ENCODE measurements at regions not wholly inside any gene's neighbourhood (a gene's known extent, or its start where the extent isn't known, plus 50 kb on each side); places are given as distances from the start of the nearest gene placed in this dataset.

- no peak for DNase-seq (ENCODE audit: low spot score)
These were observed 156.6 kb downstream of the TLR4 start for GRCh38 chr9:117860849-117861248.

GRCh38 chr9:117864385-117865057 is 160.3 kb downstream of the TLR4 start:
- DNase-seq (ENCODE audit: low spot score) = no peak

- DNase-seq (ENCODE audit: low spot score) = no peak
These were observed 164.4 kb downstream of the TLR4 start for GRCh38 chr9:117868594-117868993.

GRCh38 chr9:117869287-117869686 is 165.1 kb downstream of the TLR4 start:
- DNase-seq (ENCODE audit: low spot score) = no peak

GRCh38 chr9:117869712-117870111 is 165.5 kb downstream of the TLR4 start:
- no peak for DNase-seq (ENCODE audit: low spot score)

- DNase-seq (ENCODE audit: low spot score) = no peak
These were observed 169.5 kb downstream of the TLR4 start for GRCh38 chr9:117873664-117874063.

GRCh38 chr9:117875886-117876285 is 171.7 kb downstream of the TLR4 start:
- DNase-seq (ENCODE audit: low spot score) = no peak

GRCh38 chr9:117882171-117882570 is 178.0 kb downstream of the TLR4 start:
- no peak for DNase-seq (ENCODE audit: low spot score)

- no peak for DNase-seq (ENCODE audit: low spot score)
These were observed 182.4 kb downstream of the TLR4 start for GRCh38 chr9:117886616-117887015.

GRCh38 chr9:117887383-117887782 is 183.2 kb downstream of the TLR4 start:
- DNase-seq (ENCODE audit: low spot score) = no peak

GRCh38 chr9:117887941-117888340 is 183.7 kb downstream of the TLR4 start:
- no peak for DNase-seq (ENCODE audit: low spot score)

- DNase-seq (ENCODE audit: low spot score) = no peak
These were observed 199.2 kb downstream of the TLR4 start for GRCh38 chr9:117903453-117903852.

- no peak for DNase-seq (ENCODE audit: low spot score)
These were observed 202.6 kb downstream of the TLR4 start for GRCh38 chr9:117906763-117907162.

- DNase-seq (ENCODE audit: low spot score) = no peak
These were observed 203.2 kb downstream of the TLR4 start for GRCh38 chr9:117907420-117907819.

GRCh38 chr9:117916291-117916690 is 212.1 kb downstream of the TLR4 start:
- DNase-seq (ENCODE audit: low spot score) = no peak

- DNase-seq (ENCODE audit: low spot score) = no peak
These were observed 213.7 kb downstream of the TLR4 start for GRCh38 chr9:117917873-117918272.

GRCh38 chr9:117919538-117919937 is 215.3 kb downstream of the TLR4 start:
- no peak for DNase-seq (ENCODE audit: low spot score)

GRCh38 chr9:117926031-117926658 is 221.9 kb downstream of the TLR4 start:
- no peak for DNase-seq (ENCODE audit: low spot score)

GRCh38 chr9:117927354-117927753 is 223.2 kb downstream of the TLR4 start:
- no peak for DNase-seq (ENCODE audit: low spot score)

- DNase-seq (ENCODE audit: low spot score) = no peak
These were observed 225.7 kb downstream of the TLR4 start for GRCh38 chr9:117929868-117930267.

- no peak for DNase-seq (ENCODE audit: low spot score)
These were observed 228.4 kb downstream of the TLR4 start for GRCh38 chr9:117932585-117932984.

- no peak for DNase-seq (ENCODE audit: low spot score)
These were observed 232.3 kb downstream of the TLR4 start for GRCh38 chr9:117936185-117937130.

- no peak for DNase-seq (ENCODE audit: low spot score)
These were observed 233.9 kb downstream of the TLR4 start for GRCh38 chr9:117938086-117938485.
